Activated B cell treated with CpG ODN at 0.5 μM for 24 hours (primary cell): ENCODE measurements at regions not wholly inside any gene's neighbourhood (a gene's known extent, or its start where the extent isn't known, plus 50 kb on each side); places are given as distances from the start of the nearest gene placed in this dataset.

ENCODE experiments used
- ATAC-seq: fragments of 200-7000 bp; cut with Tn5 transposase; one replicate; pipeline ENCODE4 v1.10.0; 2021; ENCODE audit warnings: low read depth, mild to moderate bottlenecking, moderate library complexity
- CTCF ChIA-PET: fragments of 350-600 bp; sonication (Branson Sonifier 250); formaldehyde crosslinking; loops from one replicate; lab custom pipeline; 2021; ENCODE audit warnings: antibody characterized with exemption; lab: Charles Lee
- POLR2A ChIA-PET: fragments of 350-600 bp; sonication (Branson Sonifier 250); formaldehyde crosslinking; loops from one replicate; lab custom pipeline; 2021; ENCODE audit warnings: antibody characterized with exemption; lab: Charles Lee
- DNase-seq: peaks from one replicate; pipeline ENCODE4 v3.0.0; 2022
- H3K27ac Mint-ChIP-seq: one replicate; pipeline ENCODE4 v1.8.0; 2020; ENCODE audit warnings: mixed read lengths
- H3K27me3 Mint-ChIP-seq: one replicate; pipeline ENCODE4 v1.8.0; 2021; ENCODE audit warnings: mixed read lengths
- H3K36me3 Mint-ChIP-seq: one replicate; pipeline ENCODE4 v1.8.0; 2021; ENCODE audit warnings: low read depth, mixed read lengths
- H3K4me1 Mint-ChIP-seq: one replicate; pipeline ENCODE4 v1.8.0; 2021; ENCODE audit warnings: mixed read lengths
- H3K4me3 Mint-ChIP-seq: one replicate; pipeline ENCODE4 v1.8.0; 2020; ENCODE audit warnings: mild to moderate bottlenecking, mixed read lengths
- H3K9me3 Mint-ChIP-seq: one replicate; pipeline ENCODE4 v1.8.0; 2020; ENCODE audit warnings: mixed read lengths
- intact Hi-C: fragments of 100-400 bp; cut with micrococcal nuclease; formaldehyde crosslinking; loops from one replicate; pipeline ENCODE4 v1.15.1; 2024
- TF ChIP-seq, protein P1 (sequence below): fragments of 200-600 bp; IDR thresholded peaks from one replicate; pipeline ENCODE4 v1.8.0; 2022; ENCODE audit warnings: antibody characterized with exemption, mild to moderate bottlenecking

DNA sequence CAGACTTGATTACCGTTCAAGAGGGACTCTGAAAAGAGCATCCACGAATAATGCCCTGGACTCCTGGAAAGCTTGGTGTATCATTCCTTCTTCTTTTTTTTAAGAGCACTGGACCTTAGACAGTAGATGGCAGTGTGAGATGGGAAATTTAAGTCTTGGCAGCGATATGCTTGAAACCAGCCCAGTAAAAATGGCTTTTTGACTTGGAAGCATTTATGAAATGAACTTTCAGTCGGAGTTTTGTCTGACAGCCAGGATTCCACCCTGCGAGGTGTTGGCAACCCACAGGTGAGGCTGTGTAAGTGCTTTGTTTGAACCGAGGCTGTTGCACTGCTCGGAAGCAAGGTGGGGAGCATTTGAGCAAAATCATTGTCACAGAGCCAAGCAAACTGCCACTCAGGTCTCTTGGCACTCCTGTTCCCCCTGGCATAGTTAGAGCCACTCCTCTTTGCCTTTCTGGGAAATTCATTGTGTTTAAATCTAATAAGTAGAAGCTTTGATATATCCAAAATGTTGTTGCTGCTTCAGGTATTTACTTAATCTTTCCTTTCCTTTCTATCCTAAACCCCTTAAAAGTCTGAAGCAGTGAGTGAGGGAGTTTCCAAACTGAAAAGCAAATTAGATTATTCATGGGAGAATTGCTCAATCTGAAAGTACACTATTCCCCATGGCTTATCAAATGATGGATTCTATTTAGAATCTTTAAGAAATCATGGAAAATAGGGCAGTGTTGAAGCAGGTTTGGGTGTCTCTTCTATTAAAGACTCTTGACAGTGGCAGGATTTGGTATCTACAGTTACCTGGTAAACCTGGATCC lies 272.8 kb upstream of the SLC35B3 start:
- no peak for ATAC-seq
- Mint-ChIP-seq H3K27me3 (no peaks in the 10 kb centered on the region), H3K27ac (no peak overlapping the region), H3K4me3 (no peak overlapping the region), H3K36me3 (no peaks in the 10 kb centered on the region), H3K9me3 (no peaks in the 10 kb centered on the region), H3K4me1 (no peaks in the 10 kb centered on the region)
- ChIA-PET POLR2A (no interaction called here), CTCF (no interaction called here)
- no peak for DNase-seq
- intact Hi-C loops, result no loop called here
- TF ChIP-seq, protein P1, sequence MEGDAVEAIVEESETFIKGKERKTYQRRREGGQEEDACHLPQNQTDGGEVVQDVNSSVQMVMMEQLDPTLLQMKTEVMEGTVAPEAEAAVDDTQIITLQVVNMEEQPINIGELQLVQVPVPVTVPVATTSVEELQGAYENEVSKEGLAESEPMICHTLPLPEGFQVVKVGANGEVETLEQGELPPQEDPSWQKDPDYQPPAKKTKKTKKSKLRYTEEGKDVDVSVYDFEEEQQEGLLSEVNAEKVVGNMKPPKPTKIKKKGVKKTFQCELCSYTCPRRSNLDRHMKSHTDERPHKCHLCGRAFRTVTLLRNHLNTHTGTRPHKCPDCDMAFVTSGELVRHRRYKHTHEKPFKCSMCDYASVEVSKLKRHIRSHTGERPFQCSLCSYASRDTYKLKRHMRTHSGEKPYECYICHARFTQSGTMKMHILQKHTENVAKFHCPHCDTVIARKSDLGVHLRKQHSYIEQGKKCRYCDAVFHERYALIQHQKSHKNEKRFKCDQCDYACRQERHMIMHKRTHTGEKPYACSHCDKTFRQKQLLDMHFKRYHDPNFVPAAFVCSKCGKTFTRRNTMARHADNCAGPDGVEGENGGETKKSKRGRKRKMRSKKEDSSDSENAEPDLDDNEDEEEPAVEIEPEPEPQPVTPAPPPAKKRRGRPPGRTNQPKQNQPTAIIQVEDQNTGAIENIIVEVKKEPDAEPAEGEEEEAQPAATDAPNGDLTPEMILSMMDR, result no peak

DNA sequence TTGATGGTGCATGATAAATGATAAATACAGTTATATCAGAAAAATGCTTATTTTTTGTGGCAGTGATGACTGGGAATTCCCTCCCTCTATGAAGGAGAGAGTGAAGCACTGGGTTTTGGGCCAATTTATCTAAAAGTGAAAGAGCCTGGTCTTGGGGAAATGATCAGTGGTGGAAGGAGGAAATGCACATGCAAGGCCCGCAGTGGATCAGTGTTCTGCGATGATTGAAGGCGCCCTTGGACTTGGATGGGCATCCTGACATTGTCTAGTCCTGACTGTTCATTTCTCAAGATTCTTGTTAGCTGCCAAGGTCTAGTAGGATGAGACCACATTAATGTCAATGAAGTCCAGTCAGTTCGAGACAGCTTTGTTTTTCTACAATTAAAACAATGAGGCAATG lies 272.0 kb upstream of the SLC35B3 start:
- TF ChIP-seq, protein P1, result no peak
- no peaks in the 10 kb centered on the region for H3K27me3 Mint-ChIP-seq

DNA sequence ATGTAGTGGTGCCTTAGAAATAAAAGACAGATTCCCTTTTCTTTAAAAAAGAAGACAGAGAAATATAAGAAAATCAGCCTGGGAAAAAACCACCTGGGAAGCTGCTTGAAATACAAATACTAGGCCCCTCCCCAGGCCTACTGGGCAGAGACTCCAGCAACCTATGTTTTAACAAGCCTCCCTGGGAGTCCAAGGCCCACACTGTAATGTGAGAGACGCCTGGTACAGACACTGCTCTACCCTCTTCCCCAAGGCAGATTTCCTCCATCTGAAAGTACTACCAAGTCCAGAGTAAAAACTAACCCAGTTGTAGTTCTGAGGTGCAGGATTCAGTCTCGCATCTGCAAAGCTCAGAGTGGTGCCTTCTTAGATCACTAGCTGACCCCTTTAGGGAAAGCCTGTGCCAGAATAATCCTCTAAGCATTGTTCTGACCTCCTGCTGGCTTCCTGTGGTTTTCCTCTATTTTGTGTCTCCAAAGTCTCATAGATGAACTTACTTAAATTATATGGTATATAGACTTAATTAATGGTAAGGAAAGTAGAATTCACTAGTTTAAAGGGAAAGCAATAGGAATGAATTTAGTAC lies 270.2 kb upstream of the SLC35B3 start:
- H3K4me3 Mint-ChIP-seq, result no peak overlapping the region
- CTCF ChIA-PET, result no interaction called here
- DNase-seq (no peak), ATAC-seq (no peak)
- no peaks in the 10 kb centered on the region for H3K4me1 Mint-ChIP-seq
- intact Hi-C loops, result no loop called here
- POLR2A ChIA-PET, result no interaction called here
- H3K27me3 Mint-ChIP-seq, result no peaks in the 10 kb centered on the region
- H3K27ac Mint-ChIP-seq, result no peak overlapping the region
- H3K36me3 Mint-ChIP-seq, result no peaks in the 10 kb centered on the region
- H3K9me3 Mint-ChIP-seq, result no peaks in the 10 kb centered on the region
- TF ChIP-seq, protein P1, result no peak

More for the DNA sequence above, 272.0 kb upstream of the SLC35B3 start:
- DNase-seq (no peak), ATAC-seq (no peak)
- POLR2A ChIA-PET, result no interaction called here
- H3K4me3 Mint-ChIP-seq, result no peak overlapping the region
- H3K27ac Mint-ChIP-seq, result no peak overlapping the region
- no peaks in the 10 kb centered on the region for H3K36me3 Mint-ChIP-seq
- no peaks in the 10 kb centered on the region for H3K9me3 Mint-ChIP-seq
- CTCF ChIA-PET, result no interaction called here
- intact Hi-C loops, result no loop called here
- no peaks in the 10 kb centered on the region for H3K4me1 Mint-ChIP-seq

DNA sequence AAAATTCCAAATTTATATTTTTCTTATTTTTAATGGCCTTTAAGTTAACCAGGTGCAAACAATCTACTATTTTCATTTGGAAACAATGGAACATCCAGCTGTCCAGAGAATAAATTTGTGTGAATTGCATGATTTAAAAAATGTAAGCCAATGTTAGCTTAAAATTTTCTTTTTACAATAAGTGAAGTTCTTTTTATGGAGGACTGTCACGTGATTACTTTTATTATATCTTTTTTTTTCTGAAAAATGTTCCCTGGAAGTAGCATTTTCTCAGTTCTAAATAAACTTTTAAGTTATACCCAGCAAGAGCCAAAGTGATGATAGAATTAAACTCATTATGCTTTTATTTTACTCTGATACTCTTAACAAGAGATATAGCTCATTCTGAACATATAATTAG lies 267.7 kb upstream of the SLC35B3 start:
- TF ChIP-seq, protein P1, result no peak
- ChIA-PET POLR2A (no interaction called here), CTCF (no interaction called here)
- ATAC-seq (no peak), DNase-seq (no peak)
- Mint-ChIP-seq H3K4me3 (no peak overlapping the region), H3K4me1 (no peaks in the 10 kb centered on the region), H3K36me3 (no peaks in the 10 kb centered on the region), H3K9me3 (no peaks in the 10 kb centered on the region), H3K27ac (no peak overlapping the region), H3K27me3 (no peaks in the 10 kb centered on the region)
- intact Hi-C loops, result no loop called here

DNA sequence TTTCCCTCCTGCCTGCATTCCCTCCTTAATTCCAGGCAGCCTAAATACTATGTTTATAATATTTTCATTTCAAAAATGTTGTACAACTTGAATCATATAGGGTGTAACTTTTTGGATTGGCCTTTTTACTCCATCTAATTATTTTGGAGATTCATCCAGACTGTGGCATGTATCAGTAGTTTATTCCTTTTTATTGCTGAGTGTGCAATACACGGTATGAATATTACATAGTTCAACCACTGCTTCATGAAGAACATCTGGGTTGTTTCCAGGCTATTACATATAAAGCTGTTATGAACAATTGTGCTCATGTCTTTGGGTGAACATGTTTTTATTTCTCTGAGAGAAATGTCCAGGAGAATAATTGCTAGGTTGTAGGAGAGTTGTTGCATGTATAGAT lies 253.5 kb upstream of the SLC35B3 start:
- Mint-ChIP-seq H3K4me1 (peaks cover 14% of the 10 kb centered on the region), H3K36me3 (no peaks in the 10 kb centered on the region), H3K27me3 (no peaks in the 10 kb centered on the region), H3K27ac (no peak overlapping the region), H3K4me3 (no peak overlapping the region), H3K9me3 (peaks cover 8% of the 10 kb centered on the region)
- ATAC-seq (no peak), DNase-seq (no peak)
- ChIA-PET POLR2A (no interaction called here), CTCF (no interaction called here)
- intact Hi-C loops, result no loop called here
- TF ChIP-seq, protein P1, result no peak
